DMS 273 (cell line): ENCODE measurements at regions not wholly inside any gene's neighbourhood (a gene's known extent, or its start where the extent isn't known, plus 50 kb on each side); places are given as distances from the start of the nearest gene placed in this dataset.
A peak's percentile ranks its signal among the peaks of the same experiment; 100 is the strongest.

Experiments used
- DNase-seq: peaks from one replicate; lab custom pipeline; 2025; ENCODE audit not compliant: unreplicated experiment; lab: John Stamatoyannopoulos, UW

DNA sequence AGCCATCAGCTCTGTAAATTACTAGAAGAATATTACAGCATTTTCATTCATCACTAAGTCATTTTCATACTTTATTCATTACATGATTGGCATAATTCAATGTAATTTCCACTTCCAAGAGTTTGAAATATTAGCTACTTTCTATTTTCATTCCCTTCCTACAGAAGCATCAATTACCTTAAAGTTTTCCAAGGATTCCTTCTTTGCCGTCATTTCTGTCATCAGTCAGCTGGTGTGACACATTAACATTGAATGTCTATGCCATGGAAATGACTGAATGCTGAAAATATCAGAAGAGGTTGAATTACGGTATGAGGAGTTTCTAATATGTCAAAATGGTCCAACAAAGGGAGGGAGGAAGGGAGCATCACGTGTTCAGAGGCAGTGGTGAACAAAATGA is 718.2 kb upstream of the GRM7 start:
- DNase-seq = no peak

DNA sequence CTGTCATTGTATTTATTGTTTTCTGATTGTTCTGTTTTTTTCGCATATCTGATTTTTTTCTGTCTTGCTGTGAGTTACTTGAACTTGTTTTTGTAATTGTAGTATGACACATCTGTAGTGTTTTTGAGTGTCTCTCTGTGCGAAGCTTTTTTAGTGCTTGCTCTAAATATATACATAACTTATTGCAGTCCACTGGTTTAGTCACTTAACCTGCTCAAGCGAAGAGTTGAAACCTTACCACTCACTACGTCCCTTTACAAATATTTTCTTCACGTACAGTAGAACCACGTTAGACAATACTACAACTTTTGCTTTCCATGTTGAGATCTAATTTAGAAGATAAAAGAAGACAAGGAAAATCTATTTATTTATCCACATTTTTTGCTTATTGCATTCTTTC is 713.0 kb upstream of the GRM7 start:
- DNase-seq = no peak

DNA sequence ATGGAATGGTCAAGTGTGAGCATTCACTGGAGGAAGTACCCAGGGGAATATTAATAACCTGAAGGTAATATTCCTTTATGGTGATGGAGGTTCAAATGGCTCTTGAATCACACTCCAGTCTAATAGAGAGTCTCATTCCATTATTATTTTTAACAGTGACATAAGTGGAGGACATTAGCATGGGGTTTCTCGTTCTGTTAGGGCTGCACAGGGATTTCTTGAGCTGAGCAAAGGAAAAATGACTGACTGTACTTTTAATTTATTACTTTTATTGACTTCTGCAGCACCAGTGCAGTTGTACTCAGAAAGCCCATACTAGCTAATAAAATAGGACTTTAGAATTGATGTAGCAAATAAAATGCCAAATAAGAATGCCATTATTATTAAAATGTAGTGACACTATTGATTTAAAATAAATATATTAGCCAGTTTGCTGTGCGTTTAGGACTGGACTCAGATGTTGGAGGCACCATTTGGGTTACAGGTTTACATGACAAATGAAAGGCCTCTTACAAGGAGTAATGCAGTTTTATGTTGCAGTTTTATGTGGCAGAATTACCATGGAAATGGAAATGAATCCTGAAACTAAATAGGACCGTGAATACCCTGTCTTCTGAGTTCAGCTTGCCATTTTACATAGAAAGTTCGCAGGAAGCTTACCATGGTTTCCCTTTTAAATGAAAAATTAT is 705.1 kb upstream of the GRM7 start:
- DNase-seq = no peak

DNA sequence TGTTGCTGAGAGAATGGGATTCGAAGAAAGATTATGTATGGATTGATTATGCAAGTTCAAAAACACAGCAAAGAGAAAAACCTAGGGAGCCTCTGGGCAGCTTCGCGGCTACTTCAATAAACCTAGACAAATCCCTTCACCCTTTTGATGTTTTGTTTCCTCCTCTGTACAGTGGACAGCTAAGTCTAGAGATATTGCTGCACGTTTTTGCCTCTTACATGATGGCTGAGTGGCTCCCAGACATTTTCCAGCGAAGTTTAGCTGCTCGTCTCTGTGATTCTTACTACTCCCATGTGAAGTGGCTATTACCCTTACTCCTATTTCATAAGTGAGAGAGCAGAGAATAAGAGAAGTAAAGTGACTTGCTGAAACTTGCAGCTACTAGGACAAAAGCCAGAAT is 695.0 kb upstream of the GRM7 start:
- no peak for DNase-seq

DNA sequence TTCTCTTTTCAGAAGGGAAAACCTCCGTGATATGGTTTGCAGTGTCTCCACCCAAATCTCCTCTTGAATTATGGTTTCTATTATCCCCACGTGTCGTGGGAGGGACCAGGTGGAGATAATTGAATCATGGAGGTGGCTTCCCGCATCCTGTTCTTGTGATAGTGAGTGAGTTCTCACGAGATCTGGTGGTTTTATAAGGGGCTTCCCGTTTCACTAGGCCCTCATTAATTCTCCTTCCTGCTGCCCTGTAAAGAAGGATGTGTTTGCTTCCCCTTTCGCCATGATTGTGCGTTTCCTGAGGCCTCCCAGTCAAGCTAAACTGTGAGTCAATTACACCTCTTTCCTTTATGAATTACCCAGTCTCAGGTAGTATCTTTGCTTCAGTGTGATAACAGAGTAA is 692.7 kb upstream of the GRM7 start:
- no peak for DNase-seq

DNA sequence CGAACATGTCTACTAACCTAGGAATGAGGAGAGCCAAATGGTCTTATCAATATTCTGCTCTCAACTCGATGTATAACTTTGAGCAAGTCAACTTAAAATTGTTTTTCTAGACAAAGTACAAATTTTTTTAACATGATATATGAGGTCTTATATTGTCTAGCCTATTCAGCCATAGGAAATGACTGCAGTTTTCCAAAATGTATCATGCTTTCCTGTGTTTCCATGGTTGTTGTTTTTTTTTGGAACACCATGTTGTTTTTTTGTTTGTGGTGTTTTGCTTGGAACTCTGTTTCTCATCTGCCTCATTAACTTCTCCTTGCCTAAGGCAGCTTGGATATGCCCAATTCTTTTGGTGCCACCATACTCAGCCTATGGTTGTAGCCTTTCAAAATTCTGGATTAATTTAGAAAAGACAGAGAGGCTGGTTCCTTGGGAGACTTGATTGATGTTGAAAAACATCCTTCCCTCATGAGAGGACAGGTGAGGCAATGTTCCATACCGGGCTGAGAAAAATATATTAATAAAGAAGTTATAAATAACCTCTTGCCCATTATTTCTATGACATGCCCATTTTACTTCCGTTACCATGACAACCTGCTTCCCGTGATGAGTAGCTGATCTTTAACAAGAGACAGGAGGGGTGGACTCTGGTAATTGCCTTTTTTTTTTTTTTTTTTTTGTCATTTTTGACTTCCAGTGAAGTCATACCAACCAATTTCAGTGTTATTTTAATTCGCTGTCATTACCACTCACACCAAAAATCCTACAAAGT is 687.9 kb upstream of the GRM7 start:
- no peak for DNase-seq

DNA sequence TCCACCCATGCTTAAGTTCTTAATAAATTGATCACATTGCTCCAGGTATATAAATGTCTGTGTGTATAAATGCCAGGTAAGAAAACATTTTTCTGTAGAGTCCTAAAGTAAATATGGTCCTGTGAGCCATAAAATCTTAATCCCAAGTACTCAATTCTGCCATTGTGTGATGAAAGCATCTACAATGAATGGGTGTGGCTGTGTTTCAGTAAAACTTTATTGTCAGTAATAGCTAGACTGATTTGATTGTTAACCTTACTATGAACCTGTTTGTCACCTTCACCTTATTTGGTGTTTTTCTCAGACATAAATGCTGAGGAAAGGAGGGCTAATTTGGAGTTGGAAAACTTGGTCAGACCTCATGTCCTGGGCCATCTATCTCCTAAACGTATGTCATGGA is 683.5 kb upstream of the GRM7 start:
- DNase-seq = no peak

DNA sequence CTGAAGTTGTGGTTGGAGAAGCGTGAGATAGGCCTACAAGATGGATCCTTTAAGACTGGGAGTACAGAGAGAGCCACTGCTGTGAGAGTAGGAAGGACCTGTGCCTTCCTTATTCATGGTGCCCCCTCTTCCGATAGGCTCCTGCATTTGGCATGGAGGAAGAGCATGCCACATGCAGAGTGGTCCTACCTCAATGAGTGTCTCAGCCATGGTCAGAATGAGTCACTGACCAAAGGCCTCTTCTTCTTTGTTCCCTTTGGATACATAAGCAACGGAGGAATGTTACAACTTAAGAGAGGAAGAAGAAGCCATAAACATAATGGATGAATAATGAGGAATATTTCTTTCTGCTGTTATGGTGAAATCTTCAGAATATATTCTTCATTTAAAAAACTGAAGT is 681.2 kb upstream of the GRM7 start:
- no peak for DNase-seq

DNA sequence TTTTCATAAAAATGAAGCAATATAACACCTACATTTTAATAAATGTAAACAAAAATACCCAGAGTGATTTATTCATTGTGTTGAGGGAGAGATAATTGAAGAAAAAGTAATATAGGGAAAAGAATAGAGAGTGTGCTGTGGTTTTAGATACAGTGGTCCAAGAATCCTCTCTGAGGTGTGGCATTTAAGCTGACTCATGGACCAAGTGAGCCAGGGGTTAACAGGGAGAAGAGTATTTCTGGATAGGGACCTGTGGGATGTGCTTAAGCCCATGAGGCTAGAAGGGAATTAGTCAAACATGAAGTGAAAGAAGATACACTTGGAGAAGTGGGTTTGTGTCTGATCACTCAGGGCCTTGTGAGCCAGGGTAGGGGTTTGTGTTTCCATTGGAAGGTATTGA is 680.7 kb upstream of the GRM7 start:
- no peak for DNase-seq

DNA sequence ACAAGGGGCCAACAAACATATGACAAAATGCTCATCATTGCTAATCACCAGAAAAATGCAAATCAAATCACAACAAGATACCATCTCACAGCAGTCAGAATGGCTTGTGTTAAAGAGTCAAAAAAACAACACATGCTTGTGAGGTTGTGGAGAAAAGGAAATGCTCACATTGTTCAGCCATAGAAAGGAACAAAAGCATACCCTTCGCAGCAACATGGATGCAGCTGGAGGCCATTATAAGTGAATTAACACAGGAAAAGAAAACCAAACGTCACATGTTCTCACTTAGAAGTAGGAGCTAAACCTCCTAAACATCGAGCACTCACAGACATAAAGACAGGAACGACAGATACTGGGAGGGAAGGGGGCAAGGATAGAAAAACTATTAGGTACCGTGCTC is 678.4 kb upstream of the GRM7 start:
- DNase-seq = no peak

DNA sequence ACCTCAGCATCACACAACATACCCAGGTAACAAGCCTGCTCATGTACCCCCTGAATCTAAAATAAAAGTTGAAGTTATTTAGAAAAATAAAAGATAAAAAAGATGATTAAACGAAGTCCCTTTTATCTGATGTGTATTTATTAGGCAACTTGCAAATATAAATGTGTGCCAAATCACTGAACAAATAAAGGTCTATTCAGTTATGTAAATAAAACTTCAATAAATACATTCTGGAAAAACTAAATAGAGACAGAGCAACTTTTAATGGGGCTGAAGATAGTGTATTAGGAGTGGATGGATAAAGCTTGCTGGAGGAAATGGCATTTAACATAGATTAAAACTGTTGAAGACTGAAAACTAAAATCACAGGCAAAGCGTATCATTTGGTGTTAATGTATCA is 678.0 kb upstream of the GRM7 start:
- DNase-seq = no peak

DNA sequence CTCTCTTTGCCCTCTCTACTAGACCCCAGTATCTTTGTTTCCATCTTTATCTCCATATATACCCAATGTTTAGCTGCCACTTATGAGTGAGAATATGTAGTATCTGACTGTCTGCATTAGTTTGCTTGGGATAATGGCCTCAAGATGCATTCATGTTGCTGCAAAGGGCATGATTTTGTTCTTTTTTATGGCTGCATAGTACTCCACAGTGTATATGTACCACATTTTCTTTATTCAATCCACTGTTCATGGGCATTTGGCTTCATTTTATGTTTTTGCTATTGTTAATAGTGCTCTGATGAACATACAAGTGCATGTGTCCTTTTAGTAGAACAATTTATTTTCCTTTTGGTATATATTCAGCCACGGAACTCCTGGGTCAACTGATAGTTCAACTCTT is 671.5 kb upstream of the GRM7 start:
- no peak for DNase-seq

DNA sequence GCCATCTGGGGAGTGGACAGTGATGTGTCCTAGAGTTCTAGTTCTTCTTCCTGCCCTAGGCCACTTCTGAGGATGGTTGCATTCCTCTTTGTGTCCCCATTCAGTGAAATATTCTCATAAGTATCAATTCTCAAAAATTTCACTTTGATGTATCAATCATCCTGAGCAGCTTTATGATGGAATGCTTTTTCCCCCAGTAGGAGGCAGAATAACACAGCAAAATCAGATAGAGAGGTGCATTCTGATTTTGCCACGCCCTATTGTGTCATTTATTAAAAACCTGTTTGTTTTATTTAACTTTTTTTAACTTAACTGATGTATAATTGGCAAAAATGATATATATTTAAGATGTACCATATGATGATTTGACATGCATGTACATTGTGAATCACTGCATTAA is 656.0 kb upstream of the GRM7 start:
- DNase-seq = peak; percentile 0

DNA sequence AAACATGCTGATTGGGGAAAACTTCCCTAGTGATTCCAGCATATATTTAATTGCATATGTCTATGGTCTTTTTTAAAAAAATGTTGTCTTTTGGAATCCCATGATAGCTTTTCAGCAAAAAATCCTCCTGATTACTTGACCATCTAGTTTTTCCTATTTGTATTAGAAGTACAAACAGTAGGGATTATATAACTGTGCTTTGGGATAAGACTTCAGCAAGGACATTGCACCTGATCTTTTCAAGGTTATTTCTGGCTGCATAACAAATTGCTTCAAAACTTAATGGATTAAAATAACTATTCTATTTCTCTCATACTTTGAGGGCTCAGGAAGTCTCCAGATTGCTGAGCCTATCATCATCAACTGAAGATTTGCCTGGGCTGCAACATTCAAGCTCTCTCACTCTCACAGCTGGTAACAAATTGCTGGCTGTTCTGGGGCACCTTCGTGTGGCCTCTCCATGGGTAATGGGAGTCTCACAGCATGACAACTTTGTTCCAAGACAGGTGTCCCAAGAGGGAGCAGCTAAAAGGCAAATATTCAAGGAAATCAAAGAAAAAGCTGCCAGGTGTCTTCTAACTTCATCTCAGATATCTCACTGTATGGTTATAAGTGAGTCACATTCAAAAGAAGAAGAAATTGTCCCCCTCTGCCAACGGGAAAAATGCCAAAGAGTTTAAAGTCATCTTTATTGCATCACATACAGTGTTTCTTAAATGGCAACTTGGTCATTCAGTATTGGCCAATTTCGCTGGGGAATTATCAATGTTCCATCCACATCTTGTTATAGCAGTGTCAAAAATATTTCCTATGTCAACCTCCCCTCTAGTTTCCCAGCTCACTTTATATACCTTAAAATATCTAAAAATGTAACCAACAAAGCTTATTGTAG is 644.5 kb upstream of the GRM7 start:
- no peak for DNase-seq

DNA sequence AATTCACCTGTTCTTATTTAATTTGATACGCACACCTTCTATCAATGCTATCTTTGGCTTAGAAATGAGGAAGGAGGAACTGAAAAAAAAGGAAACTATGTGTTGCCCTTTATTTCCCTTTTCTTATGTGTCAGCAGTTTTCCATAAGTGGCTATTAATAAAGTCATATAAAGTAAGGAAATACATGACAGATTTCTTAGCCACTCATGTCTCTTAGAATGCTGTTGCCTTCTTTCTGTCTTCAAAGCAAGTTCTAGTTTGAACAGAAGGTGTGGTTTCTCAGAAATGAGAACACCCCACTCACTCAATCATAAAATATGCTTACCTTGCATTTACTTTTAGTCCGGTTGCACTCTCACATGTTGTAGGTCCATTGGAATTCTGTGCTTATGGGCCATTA is 640.5 kb upstream of the GRM7 start:
- no peak for DNase-seq

DNA sequence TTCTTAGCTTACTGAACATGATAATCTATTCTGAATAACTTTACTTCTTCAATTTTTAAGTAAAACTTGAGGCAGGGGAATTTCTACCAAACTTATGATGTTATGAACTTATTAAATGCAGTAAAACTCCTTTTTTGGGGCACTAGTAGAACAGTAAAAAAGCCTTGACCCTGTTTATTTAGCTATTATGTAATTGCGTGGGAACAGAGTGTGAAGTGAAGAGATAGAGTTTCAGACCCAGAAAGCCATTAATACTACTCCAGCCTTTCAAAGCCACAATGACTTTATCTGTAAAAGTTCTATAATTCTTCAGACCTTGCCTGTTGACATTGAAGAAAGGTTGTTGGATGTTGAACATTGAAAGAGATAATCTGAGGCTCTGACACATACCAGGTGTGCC is 638.8 kb upstream of the GRM7 start:
- no peak for DNase-seq

DNA sequence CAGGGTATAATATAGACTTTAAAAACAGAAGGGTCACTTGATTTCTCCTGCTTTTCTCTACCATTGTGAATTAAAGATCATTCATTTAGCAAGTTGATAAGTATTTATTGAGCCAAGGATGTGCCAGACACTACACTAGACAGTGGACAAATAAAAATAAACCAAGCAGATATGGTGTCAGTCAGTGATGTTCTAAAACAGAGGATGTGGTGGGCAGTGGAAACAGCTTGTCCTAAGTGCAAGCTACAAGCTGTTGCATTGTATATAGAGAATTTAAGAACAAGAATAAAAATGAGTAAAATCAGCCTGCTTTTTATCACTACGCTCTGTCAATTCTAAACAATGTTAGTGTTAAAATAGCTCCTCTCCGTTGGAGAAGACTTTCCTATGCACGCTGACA is 637.3 kb upstream of the GRM7 start:
- DNase-seq = no peak

DNA sequence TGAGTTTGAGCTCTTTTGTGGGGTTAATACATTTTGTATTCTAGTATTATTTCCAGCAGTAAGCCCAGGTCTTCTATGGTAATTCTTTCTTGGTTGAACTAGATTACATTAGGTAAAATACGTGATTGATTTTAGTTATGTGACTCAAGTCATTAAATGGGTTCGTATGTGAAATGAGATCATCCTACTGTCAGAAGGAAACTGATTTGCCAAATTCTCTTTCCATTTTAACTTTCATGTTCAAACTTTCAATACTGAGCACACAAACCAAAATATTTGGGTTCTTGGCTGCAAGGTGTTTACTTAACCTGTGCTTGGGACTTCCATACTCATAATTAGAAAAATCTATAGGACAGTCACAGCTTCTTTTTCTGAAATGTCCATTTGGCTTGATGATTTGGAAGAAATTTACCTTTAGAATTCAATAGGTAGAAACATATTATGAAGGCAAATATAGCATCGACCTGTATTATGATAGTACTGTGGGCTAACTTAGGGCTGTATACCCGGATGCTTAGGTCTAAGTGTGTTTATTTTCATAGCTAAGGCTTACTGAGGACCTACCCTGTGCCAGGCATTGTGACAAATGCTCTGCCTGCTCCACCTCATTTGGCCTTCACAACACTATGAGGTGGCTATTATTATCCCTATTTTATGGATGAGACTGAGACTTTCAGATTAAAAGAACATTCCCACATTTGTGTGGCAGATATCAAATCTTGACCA is 631.8 kb upstream of the GRM7 start:
- no peak for DNase-seq

DNA sequence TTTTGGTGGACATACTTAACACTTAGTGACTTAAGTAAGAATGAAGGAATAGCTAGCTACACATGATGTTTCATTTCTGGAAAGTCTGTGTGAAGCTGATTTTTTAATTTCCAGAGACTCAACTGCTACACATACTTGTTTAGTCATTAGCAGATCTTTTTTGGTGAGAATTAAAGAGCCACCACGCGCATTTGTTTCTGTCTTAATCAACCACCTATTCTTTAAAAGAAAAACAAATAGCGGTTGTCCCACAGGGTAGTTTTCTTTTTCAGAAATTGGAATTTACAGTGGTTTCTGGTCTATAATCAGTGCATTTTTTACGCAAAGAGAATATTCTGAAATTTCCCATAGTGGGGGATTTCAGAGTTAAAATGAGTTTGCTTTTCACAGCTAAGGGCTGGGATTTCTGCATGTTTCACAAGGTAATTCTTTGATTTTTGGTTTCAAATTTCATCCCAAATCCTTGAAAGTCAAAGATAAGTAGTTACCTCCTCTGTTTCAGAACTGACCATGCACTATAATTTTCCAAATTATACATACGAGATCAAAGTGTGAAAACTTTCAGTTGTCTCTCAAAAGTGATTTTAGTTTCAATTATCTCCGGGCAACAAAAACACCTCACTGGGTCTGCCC is 631.0 kb upstream of the GRM7 start:
- no peak for DNase-seq

DNA sequence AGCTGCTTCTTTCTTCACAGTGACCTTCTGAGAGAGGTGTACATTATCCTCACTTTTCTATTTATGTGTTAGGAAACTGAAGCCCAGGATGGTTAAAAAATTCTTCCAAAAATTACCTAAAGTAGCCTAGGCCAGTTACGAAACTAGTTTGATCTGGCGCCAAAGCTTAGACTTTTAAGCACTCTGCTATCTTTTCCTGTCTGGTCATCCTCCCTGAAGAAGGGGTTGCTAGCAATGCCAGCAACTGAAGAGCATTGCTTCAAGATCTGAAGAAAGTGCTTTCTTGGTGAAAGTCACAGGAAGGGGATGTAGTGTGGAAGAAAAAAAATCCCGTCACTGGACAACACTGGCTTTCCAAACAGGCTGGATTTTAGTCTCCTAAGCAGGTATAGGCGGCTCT is 618.8 kb upstream of the GRM7 start:
- no peak for DNase-seq

DNA sequence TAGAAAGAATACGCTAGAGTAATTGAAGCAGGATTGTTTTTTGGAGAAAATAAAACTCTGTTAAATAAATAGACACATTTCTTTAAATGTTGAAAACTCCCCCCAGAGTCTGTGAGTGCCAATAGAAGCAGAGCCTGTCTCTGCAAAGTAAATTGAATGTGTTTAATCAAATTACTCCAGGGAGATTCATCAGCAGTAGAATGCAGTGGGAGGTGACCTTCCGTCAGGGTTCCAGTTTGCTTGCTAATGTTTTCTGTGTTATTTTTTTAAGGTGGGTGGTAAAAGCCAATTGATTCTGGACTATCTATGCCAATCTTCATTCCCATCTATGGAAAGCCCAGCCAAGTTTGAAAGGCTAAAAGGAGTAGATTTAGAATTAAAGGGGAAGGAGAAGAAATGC is 612.4 kb upstream of the GRM7 start:
- no peak for DNase-seq
